Endometrium (tissue), 2 donors: ENCODE measurements at regions not wholly inside any gene's neighbourhood (a gene's known extent, or its start where the extent isn't known, plus 50 kb on each side); places are given as distances from the start of the nearest gene placed in this dataset.
A peak's percentile ranks its signal among the peaks of the same experiment; 100 is the strongest.

ENCODE experiments used
- FAIRE-seq: peaks from 2 replicates; lab custom pipeline; 2012; peaks lifted over from hg19 to GRCh38; lab: Jason Lieb, UNC
- donor health status: control.
- donor health status: control.

GRCh38 chr10:49463605-49464004 is 67.7 kb upstream of the DRGX start:
- FAIRE-seq, result no peak

- FAIRE-seq, result no peak
Observed at GRCh38 chr10:49458869-49459268, 63.0 kb upstream of the DRGX start.

- peak; percentile 94 for FAIRE-seq
Observed at GRCh38 chr10:49457686-49458085, 61.8 kb upstream of the DRGX start.

- FAIRE-seq, result no peak
Observed at GRCh38 chr10:49448924-49449323, 53.0 kb upstream of the DRGX start.

- FAIRE-seq, result no peak
Observed at GRCh38 chr10:49446031-49446430, 50.1 kb upstream of the DRGX start.
